ENCODE measurements at regions not wholly inside any gene's neighbourhood (a gene's known extent, or its start where the extent isn't known, plus 50 kb on each side); places are given as distances from the start of the nearest gene placed in this dataset.
"Not testable (repeated sequence)": the region's sequence is repeated elsewhere in the genome, so short reads cannot be mapped to it uniquely, and the experiment has no call there.

GRCh38 chr12:65673156-65673690 lies 151.1 kb upstream of the HMGA2 start:
- no peak overlapping the region for H3K27ac ChIP-seq (ENCODE audit: low read length)
- H3K4me1 ChIP-seq (ENCODE audit: control insufficient read depth, low read depth, low read length), result no peaks in the 10 kb centered on the region
- H3K4me3 ChIP-seq (ENCODE audit: low read length), result no peak overlapping the region
- H3K36me3 ChIP-seq (ENCODE audit: control insufficient read depth, low read depth, low read length), result no peaks in the 10 kb centered on the region
- no peaks in the 10 kb centered on the region for H3K27me3 ChIP-seq (ENCODE audit: control insufficient read depth, insufficient read depth, low read length)
- no peaks in the 10 kb centered on the region for H3K9me3 ChIP-seq (ENCODE audit: control insufficient read depth, low read depth, low read length)
- H3K9ac ChIP-seq (ENCODE audit: low read length), result no peak overlapping the region

DNA sequence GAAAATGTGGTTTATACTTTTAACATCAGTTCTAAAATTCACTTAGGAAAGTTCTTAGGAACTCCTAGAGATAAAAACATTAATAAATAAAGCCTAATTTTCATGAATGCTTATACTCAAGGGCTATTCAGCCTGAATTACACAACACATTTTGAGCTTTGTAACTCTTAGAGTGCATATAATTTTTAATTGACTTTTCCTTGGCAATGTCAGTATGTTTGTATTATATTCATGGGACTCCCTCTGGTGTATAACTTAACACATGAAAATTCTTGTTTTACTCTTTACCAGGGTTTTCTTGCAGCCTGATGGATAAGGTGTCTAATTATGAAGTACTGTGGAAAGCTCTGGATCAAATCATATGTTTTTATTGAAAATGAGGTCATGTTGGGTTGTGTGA lies 150.6 kb upstream of the HMGA2 start:
- Histone ChIP-seq H3K27ac (ENCODE audit: low read length) (no peak overlapping the region), H3K4me1 (ENCODE audit: control insufficient read depth, low read depth, low read length) (no peaks in the 10 kb centered on the region), H3K4me3 (ENCODE audit: low read length) (no peak overlapping the region), H3K9me3 (ENCODE audit: control insufficient read depth, low read depth, low read length) (no peaks in the 10 kb centered on the region), H3K36me3 (ENCODE audit: control insufficient read depth, low read depth, low read length) (no peaks in the 10 kb centered on the region), H3K27me3 (ENCODE audit: control insufficient read depth, insufficient read depth, low read length) (no peaks in the 10 kb centered on the region), H3K9ac (ENCODE audit: low read length) (no peak overlapping the region)

- no peaks in the 10 kb centered on the region for H3K27me3 ChIP-seq (ENCODE audit: control insufficient read depth, insufficient read depth, low read length)
- H3K27ac ChIP-seq (ENCODE audit: low read length), result no peak overlapping the region
- H3K9ac ChIP-seq (ENCODE audit: low read length), result no peak overlapping the region
- H3K36me3 ChIP-seq (ENCODE audit: control insufficient read depth, low read depth, low read length), result no peaks in the 10 kb centered on the region
- H3K9me3 ChIP-seq (ENCODE audit: control insufficient read depth, low read depth, low read length), result no peaks in the 10 kb centered on the region
- no peaks in the 10 kb centered on the region for H3K4me1 ChIP-seq (ENCODE audit: control insufficient read depth, low read depth, low read length)
- H3K4me3 ChIP-seq (ENCODE audit: low read length), result no peak overlapping the region
These were observed 149.1 kb upstream of the HMGA2 start for GRCh38 chr12:65675141-65675621.

- H3K4me1 ChIP-seq (ENCODE audit: control insufficient read depth, low read depth, low read length); H3K9ac ChIP-seq (ENCODE audit: low read length); H3K27me3 ChIP-seq (ENCODE audit: control insufficient read depth, insufficient read depth, low read length); H3K9me3 ChIP-seq (ENCODE audit: control insufficient read depth, low read depth, low read length); H3K4me3 ChIP-seq (ENCODE audit: low read length); H3K36me3 ChIP-seq (ENCODE audit: control insufficient read depth, low read depth, low read length); H3K27ac ChIP-seq (ENCODE audit: low read length): not testable (repeated sequence)
These were observed 146.1 kb upstream of the HMGA2 start for GRCh38 chr12:65678172-65678571.

GRCh38 chr12:65681226-65681625 lies 143.1 kb upstream of the HMGA2 start:
- H3K27ac ChIP-seq (ENCODE audit: low read length), result no peak overlapping the region
- H3K9ac ChIP-seq (ENCODE audit: low read length), result no peak overlapping the region

DNA sequence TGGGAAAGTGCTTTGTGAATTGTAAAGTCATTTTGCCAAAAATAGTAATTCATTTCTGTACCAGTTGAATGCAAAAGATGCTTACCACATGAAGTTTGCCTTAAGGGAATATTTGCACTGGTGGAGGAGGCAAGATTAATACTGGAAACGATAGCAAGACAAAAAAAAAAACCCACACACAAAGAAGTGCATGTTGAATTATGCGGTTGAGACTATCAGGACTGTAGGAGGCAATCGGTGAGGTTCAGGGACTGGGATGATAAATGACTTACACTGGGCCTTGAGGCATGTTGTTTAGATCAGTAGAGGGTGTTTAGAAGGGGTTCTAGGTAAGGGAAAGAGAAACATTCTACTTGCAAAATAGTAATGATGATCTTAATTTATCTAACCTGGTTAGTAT lies 142.2 kb upstream of the HMGA2 start:
- H3K36me3 ChIP-seq (ENCODE audit: control insufficient read depth, low read depth, low read length), result no peaks in the 10 kb centered on the region
- H3K9me3 ChIP-seq (ENCODE audit: control insufficient read depth, low read depth, low read length), result no peaks in the 10 kb centered on the region
- H3K27ac ChIP-seq (ENCODE audit: low read length), result no peak overlapping the region
- no peak overlapping the region for H3K9ac ChIP-seq (ENCODE audit: low read length)
- no peaks in the 10 kb centered on the region for H3K4me1 ChIP-seq (ENCODE audit: control insufficient read depth, low read depth, low read length)
- no peak overlapping the region for H3K4me3 ChIP-seq (ENCODE audit: low read length)
- no peaks in the 10 kb centered on the region for H3K27me3 ChIP-seq (ENCODE audit: control insufficient read depth, insufficient read depth, low read length)

More at GRCh38 chr12:65681226-65681625, 143.1 kb upstream of the HMGA2 start:
- Histone ChIP-seq H3K9me3 (ENCODE audit: control insufficient read depth, low read depth, low read length) (no peaks in the 10 kb centered on the region), H3K4me3 (ENCODE audit: low read length) (no peak overlapping the region), H3K4me1 (ENCODE audit: control insufficient read depth, low read depth, low read length) (no peaks in the 10 kb centered on the region), H3K27me3 (ENCODE audit: control insufficient read depth, insufficient read depth, low read length) (no peaks in the 10 kb centered on the region), H3K36me3 (ENCODE audit: control insufficient read depth, low read depth, low read length) (no peaks in the 10 kb centered on the region)

DNA sequence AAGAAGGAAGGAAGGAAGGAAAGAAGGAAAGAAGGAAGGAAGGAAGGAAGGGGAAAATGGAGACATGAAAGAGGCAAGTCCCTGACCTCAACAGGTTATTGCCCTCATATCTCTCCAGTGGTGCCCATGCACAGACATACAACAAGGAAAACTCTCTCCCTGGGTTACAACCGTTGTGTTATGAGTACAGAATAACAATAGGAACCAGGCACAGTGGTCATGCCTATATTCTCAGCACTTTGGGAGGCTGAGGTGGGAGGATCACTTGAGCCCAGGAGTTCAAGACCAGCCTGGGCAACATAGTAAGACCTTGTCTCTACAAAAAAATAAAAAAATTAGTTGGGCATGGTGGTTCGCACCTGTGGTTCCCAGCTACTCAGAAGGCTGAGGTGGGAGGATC lies 139.4 kb upstream of the HMGA2 start:
- Histone ChIP-seq H3K9me3 (ENCODE audit: control insufficient read depth, low read depth, low read length) (no peaks in the 10 kb centered on the region), H3K36me3 (ENCODE audit: control insufficient read depth, low read depth, low read length) (no peaks in the 10 kb centered on the region), H3K4me1 (ENCODE audit: control insufficient read depth, low read depth, low read length) (no peaks in the 10 kb centered on the region), H3K27me3 (ENCODE audit: control insufficient read depth, insufficient read depth, low read length) (no peaks in the 10 kb centered on the region), H3K9ac (ENCODE audit: low read length) (no peak overlapping the region), H3K27ac (ENCODE audit: low read length) (no peak overlapping the region), H3K4me3 (ENCODE audit: low read length) (no peak overlapping the region)

GRCh38 chr12:65685514-65685913 lies 138.8 kb upstream of the HMGA2 start:
- Histone ChIP-seq H3K9ac (ENCODE audit: low read length) (no peak overlapping the region), H3K9me3 (ENCODE audit: control insufficient read depth, low read depth, low read length) (no peaks in the 10 kb centered on the region), H3K4me3 (ENCODE audit: low read length) (no peak overlapping the region), H3K27ac (ENCODE audit: low read length) (no peak overlapping the region), H3K36me3 (ENCODE audit: control insufficient read depth, low read depth, low read length) (no peaks in the 10 kb centered on the region), H3K4me1 (ENCODE audit: control insufficient read depth, low read depth, low read length) (no peaks in the 10 kb centered on the region), H3K27me3 (ENCODE audit: control insufficient read depth, insufficient read depth, low read length) (no peaks in the 10 kb centered on the region)

- H3K27me3 ChIP-seq (ENCODE audit: control insufficient read depth, insufficient read depth, low read length), result no peaks in the 10 kb centered on the region
- no peak overlapping the region for H3K27ac ChIP-seq (ENCODE audit: low read length)
- H3K9me3 ChIP-seq (ENCODE audit: control insufficient read depth, low read depth, low read length), result no peaks in the 10 kb centered on the region
- H3K4me1 ChIP-seq (ENCODE audit: control insufficient read depth, low read depth, low read length), result no peaks in the 10 kb centered on the region
- H3K4me3 ChIP-seq (ENCODE audit: low read length), result no peak overlapping the region
- no peak overlapping the region for H3K9ac ChIP-seq (ENCODE audit: low read length)
- H3K36me3 ChIP-seq (ENCODE audit: control insufficient read depth, low read depth, low read length), result no peaks in the 10 kb centered on the region
These were observed 134.8 kb upstream of the HMGA2 start for GRCh38 chr12:65689508-65689907.

DNA sequence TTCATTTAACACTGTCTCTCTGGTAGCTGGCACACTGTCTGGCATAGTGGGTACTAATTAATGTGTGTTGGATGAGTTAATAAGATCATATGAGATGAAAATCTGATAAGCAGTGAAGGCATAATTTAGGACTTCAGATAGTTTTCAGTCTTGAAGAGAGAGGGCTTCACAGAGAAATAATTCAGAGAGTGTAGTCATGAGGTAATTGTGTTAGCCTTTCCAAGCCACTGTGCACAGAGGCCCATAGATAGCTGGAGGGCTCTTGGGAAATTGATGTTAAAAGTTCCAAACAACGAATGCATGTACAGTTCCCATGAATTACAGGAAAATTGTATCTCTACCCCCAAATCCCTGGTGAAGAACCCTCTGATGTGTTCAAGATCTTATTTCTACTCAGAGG lies 133.8 kb upstream of the HMGA2 start:
- H3K27ac ChIP-seq (ENCODE audit: low read length), result no peak overlapping the region
- no peak overlapping the region for H3K4me3 ChIP-seq (ENCODE audit: low read length)
- no peaks in the 10 kb centered on the region for H3K4me1 ChIP-seq (ENCODE audit: control insufficient read depth, low read depth, low read length)
- no peaks in the 10 kb centered on the region for H3K27me3 ChIP-seq (ENCODE audit: control insufficient read depth, insufficient read depth, low read length)
- H3K36me3 ChIP-seq (ENCODE audit: control insufficient read depth, low read depth, low read length), result no peaks in the 10 kb centered on the region
- H3K9me3 ChIP-seq (ENCODE audit: control insufficient read depth, low read depth, low read length), result no peaks in the 10 kb centered on the region
- H3K9ac ChIP-seq (ENCODE audit: low read length), result no peak overlapping the region

DNA sequence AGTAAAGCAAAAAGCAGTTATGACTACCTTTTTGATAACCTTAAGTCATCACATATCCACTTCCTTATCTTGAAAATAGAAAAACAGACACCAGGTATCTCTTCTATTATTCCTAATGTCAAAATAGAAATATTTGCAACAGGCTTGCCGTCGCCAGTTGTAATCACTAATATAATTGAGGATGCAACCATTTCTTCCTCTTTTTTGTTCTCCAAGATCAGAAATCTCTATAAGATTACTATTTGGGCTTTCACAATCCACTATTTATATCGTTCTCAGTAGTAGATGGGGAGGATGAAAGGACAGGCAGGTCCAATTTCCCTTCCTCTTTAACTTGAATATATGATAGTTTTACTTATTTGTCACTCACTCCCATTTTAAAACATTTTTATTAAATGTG lies 130.2 kb upstream of the HMGA2 start:
- no peak overlapping the region for H3K9ac ChIP-seq (ENCODE audit: low read length)
- no peaks in the 10 kb centered on the region for H3K4me1 ChIP-seq (ENCODE audit: control insufficient read depth, low read depth, low read length)
- H3K27me3 ChIP-seq (ENCODE audit: control insufficient read depth, insufficient read depth, low read length), result no peaks in the 10 kb centered on the region
- H3K9me3 ChIP-seq (ENCODE audit: control insufficient read depth, low read depth, low read length), result no peaks in the 10 kb centered on the region
- H3K36me3 ChIP-seq (ENCODE audit: control insufficient read depth, low read depth, low read length), result no peaks in the 10 kb centered on the region
- H3K27ac ChIP-seq (ENCODE audit: low read length), result no peak overlapping the region
- H3K4me3 ChIP-seq (ENCODE audit: low read length), result no peak overlapping the region

GRCh38 chr12:65695113-65695865 lies 129.0 kb upstream of the HMGA2 start:
- no peak overlapping the region for H3K27ac ChIP-seq (ENCODE audit: low read length)
- no peaks in the 10 kb centered on the region for H3K9me3 ChIP-seq (ENCODE audit: control insufficient read depth, low read depth, low read length)
- no peaks in the 10 kb centered on the region for H3K27me3 ChIP-seq (ENCODE audit: control insufficient read depth, insufficient read depth, low read length)
- no peak overlapping the region for H3K4me3 ChIP-seq (ENCODE audit: low read length)
- no peaks in the 10 kb centered on the region for H3K36me3 ChIP-seq (ENCODE audit: control insufficient read depth, low read depth, low read length)
- no peak overlapping the region for H3K9ac ChIP-seq (ENCODE audit: low read length)
- H3K4me1 ChIP-seq (ENCODE audit: control insufficient read depth, low read depth, low read length), result no peaks in the 10 kb centered on the region
